Common myeloid progenitor, CD34-positive (primary cell): ENCODE measurements at regions not wholly inside any gene's neighbourhood (a gene's known extent, or its start where the extent isn't known, plus 50 kb on each side); places are given as distances from the start of the nearest gene placed in this dataset.
"Not testable (repeated sequence)": the region's sequence is repeated elsewhere in the genome, so short reads cannot be mapped to it uniquely, and the experiment has no call there.

Source experiments
- CTCF ChIA-PET: fragments of 350-600 bp; sonication (Branson Sonifier 250); formaldehyde crosslinking; loops from one replicate; lab custom pipeline; 2021; ENCODE audit warnings: antibody characterized with exemption; lab: Charles Lee
- POLR2A ChIA-PET: fragments of 350-600 bp; sonication (Branson Sonifier 250); formaldehyde crosslinking; loops from one replicate; lab custom pipeline; 2021; ENCODE audit warnings: antibody characterized with exemption; lab: Charles Lee
- DNase-seq, 3 donors: peaks; one replicate each; pipeline versions ENCODE4 v3.0.0 to v3.0.0-alpha.2; 2013
- H3K27ac ChIP-seq, 2 experiments: 1 replicate in 1 of 2; 2 replicates in 1 of 2; pipeline ENCODE4 v1.7.0; 2013; ENCODE audit warnings: inconsistent platforms in 2 of 2, low read length in 2 of 2, mild to moderate bottlenecking in 2 of 2, low read depth in 1 of 2, moderate library complexity in 1 of 2; ENCODE audit not compliant: severe bottlenecking in 2 of 2, insufficient read depth in 1 of 2, poor library complexity in 1 of 2
- H3K27me3 ChIP-seq, 5 experiments: replicated peaks in 2 of 5; 1 replicate in 3 of 5; 2 replicates in 2 of 5; pipeline versions ENCODE4 v1.6.1 to v1.7.0; 2013; ENCODE audit warnings: low read length in 4 of 5, mild to moderate bottlenecking in 2 of 5, moderate library complexity in 2 of 5, inconsistent platforms in 1 of 5; ENCODE audit not compliant: insufficient read depth in 5 of 5, control insufficient read depth in 4 of 5
- H3K36me3 ChIP-seq, 4 experiments: 1 replicate in 2 of 4; 2 replicates in 2 of 4; pipeline versions ENCODE4 v1.6.1 to v1.7.0; 2013; ENCODE audit warnings: low read length in 3 of 4, control low read depth in 1 of 4, mild to moderate bottlenecking in 1 of 4; ENCODE audit not compliant: control insufficient read depth in 4 of 4, insufficient read depth in 4 of 4
- H3K4me1 ChIP-seq, 4 experiments: 1 replicate in 3 of 4; 2 replicates in 1 of 4; pipeline versions ENCODE4 v1.6.1 to v1.7.1; 2013; ENCODE audit warnings: low read length in 3 of 4, mild to moderate bottlenecking in 3 of 4, control low read depth in 1 of 4, inconsistent platforms in 1 of 4, moderate library complexity in 1 of 4; ENCODE audit not compliant: control insufficient read depth in 4 of 4, insufficient read depth in 4 of 4; ENCODE audit errors: control extremely low read depth in 1 of 4
- H3K4me3 ChIP-seq, 7 experiments: 1 replicate in 4 of 7; 2 replicates in 3 of 7; pipeline versions ENCODE4 v1.5.1 to v1.7.0; 2013; ENCODE audit warnings: mild to moderate bottlenecking in 7 of 7, low read length in 6 of 7, moderate library complexity in 6 of 7, inconsistent platforms in 2 of 7, low read depth in 2 of 7, control low read depth in 1 of 7; ENCODE audit not compliant: insufficient read depth in 4 of 7, control insufficient read depth in 1 of 7; ENCODE audit errors: extremely low read depth in 1 of 7
- H3K9me3 ChIP-seq, 5 experiments: 1 replicate in 4 of 5; 2 replicates in 1 of 5; pipeline versions ENCODE4 v1.6.1 to v1.7.1; 2013; ENCODE audit warnings: low read length in 4 of 5, mild to moderate bottlenecking in 2 of 5, inconsistent platforms in 1 of 5, low read depth in 1 of 5, moderate library complexity in 1 of 5; ENCODE audit not compliant: control insufficient read depth in 4 of 5, insufficient read depth in 2 of 5; ENCODE audit errors: control extremely low read depth in 1 of 5
- WGBS: methylation state at CpG from one replicate; pipeline ENCODE4 v1.1.5; 2013; ENCODE audit not compliant: insufficient coverage; 5-methylcytosine and 5-hydroxymethylcytosine counted together

GRCh38 chr12:90663949-90664348 is 291.0 kb downstream of the CCER1 start:
- H3K9me3 ChIP-seq, H3K36me3 ChIP-seq, H3K27ac ChIP-seq, DNase-seq, H3K27me3 ChIP-seq, H3K4me3 ChIP-seq, CTCF ChIA-PET, H3K4me1 ChIP-seq, POLR2A ChIA-PET: not testable (repeated sequence)
- no CpG with 5 or more reads among the region's 7 CpGs for WGBS

DNA sequence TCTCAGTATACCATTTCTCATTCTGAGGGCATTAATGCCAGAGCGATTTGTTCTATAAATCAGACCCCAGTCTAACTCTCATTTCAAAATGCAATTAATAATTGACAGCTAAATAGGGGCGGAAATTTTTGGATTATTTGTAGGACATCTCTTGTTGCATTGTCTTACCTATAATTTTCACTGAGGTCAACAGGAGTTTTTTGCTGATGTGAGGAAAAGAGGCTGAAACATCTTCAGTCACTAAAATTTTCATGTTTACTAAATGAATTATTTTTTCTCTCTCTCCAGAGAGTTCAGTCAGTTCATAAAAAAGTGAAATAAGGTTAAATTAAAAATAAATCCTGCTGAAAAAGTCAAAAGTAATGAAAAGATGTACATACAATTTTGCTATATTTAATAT is 295.9 kb downstream of the CCER1 start:
- WGBS = no CpG with 5 or more reads among the region's 2 CpGs
- H3K27ac ChIP-seq = no peak overlapping the region
- ChIA-PET POLR2A (no interaction called here), CTCF (no interaction called here)
- no peaks in the 10 kb centered on the region for H3K36me3 ChIP-seq
- H3K27me3 ChIP-seq = no peaks in the 10 kb centered on the region
- no peaks in the 10 kb centered on the region for H3K9me3 ChIP-seq
- H3K4me3 ChIP-seq = no peak overlapping the region
- DNase-seq = no peak
- H3K4me1 ChIP-seq = no peaks in the 10 kb centered on the region

- Histone ChIP-seq H3K4me3 (no peak overlapping the region), H3K36me3 (no peaks in the 10 kb centered on the region), H3K27ac (no peak overlapping the region), H3K4me1 (no peaks in the 10 kb centered on the region), H3K9me3 (no peaks in the 10 kb centered on the region), H3K27me3 (no peaks in the 10 kb centered on the region)
- ChIA-PET POLR2A (no interaction called here), CTCF (no interaction called here)
- no peak for DNase-seq
- 93% methylated on average over 2 of the region's 2 CpGs for WGBS
Observed at GRCh38 chr12:90653040-90653439, 301.9 kb downstream of the CCER1 start.

GRCh38 chr12:90652280-90652679 is 302.7 kb downstream of the CCER1 start:
- WGBS = 50% methylated on average over 1 of the region's 2 CpGs
- Histone ChIP-seq H3K4me3 (no peak overlapping the region), H3K36me3 (no peaks in the 10 kb centered on the region), H3K4me1 (no peaks in the 10 kb centered on the region), H3K9me3 (no peaks in the 10 kb centered on the region), H3K27me3 (no peaks in the 10 kb centered on the region), H3K27ac (no peak overlapping the region)
- DNase-seq = no peak
- CTCF ChIA-PET = no interaction called here
- POLR2A ChIA-PET = no interaction called here

- Histone ChIP-seq H3K4me3 (no peak overlapping the region), H3K36me3 (no peaks in the 10 kb centered on the region), H3K27ac (no peak overlapping the region), H3K9me3 (no peaks in the 10 kb centered on the region), H3K4me1 (no peaks in the 10 kb centered on the region), H3K27me3 (no peaks in the 10 kb centered on the region)
- ChIA-PET CTCF (interaction anchor here (1.1 kb wide), 1 partner anchor 20 kb away, joined by 3 read pairs; no protein-coding TSS in a partner anchor), POLR2A (no interaction called here)
- no peak for DNase-seq
- no CpG with 5 or more reads among the region's 1 CpG for WGBS
Observed at GRCh38 chr12:90645181-90645580, 309.8 kb downstream of the CCER1 start.

DNA sequence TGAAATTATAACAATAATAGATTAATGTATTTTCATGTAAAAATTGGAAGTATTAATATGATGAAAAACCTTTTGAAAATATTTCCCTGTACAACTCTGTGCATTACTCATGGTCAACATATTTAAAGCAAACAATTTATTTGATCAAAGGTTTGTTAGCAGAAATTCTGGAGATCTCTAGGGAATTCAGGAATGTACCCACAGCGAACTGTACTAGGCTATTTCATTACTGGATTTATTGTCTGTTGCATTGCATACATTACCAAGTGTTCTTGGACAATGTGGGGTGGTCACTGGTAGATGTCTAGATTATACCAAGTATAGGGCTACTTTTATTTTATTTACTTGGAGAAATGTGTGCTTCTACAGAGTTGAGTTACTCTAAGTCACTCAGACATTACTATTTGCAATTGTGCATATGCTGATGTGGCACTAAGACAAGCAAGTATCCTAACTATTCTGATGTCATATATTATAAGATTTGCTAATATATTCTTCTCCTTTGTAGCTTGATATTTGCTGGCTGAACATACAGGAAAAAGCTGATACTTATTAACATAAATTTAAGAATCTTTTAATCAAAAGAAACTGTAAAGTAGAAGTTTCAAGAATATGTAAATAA is 323.3 kb downstream of the CCER1 start:
- no peaks in the 10 kb centered on the region for H3K4me1 ChIP-seq
- H3K27me3 ChIP-seq = no peaks in the 10 kb centered on the region
- no peak overlapping the region for H3K4me3 ChIP-seq
- ChIA-PET CTCF (no interaction called here), POLR2A (no interaction called here)
- H3K36me3 ChIP-seq = no peaks in the 10 kb centered on the region
- no peak overlapping the region for H3K27ac ChIP-seq
- 0% methylated on average over 1 of the region's 1 CpG for WGBS
- no peaks in the 10 kb centered on the region for H3K9me3 ChIP-seq
- no peak for DNase-seq

DNA sequence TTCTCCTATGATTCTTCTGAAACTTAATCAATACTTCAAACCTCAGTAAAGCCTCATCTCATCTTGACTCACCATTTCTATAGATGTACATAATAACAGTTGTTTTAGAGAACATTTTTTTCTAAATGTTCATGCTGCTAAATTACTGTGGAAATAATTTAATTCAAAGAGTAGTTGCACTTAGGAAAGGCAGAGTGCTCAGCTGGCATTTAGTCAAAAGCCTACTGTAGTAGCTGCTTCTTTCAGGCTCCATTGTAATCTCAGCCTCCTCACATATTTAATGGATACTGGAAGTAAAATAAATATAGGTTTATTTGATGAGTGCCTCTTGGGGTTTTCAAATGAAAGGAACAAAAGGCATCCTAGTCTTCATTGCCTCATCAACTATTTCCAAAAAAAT is 325.0 kb downstream of the CCER1 start:
- ChIA-PET POLR2A (no interaction called here), CTCF (no interaction called here)
- no peaks in the 10 kb centered on the region for H3K27me3 ChIP-seq
- no peak overlapping the region for H3K27ac ChIP-seq
- no peak for DNase-seq
- no peaks in the 10 kb centered on the region for H3K36me3 ChIP-seq
- no peaks in the 10 kb centered on the region for H3K9me3 ChIP-seq
- H3K4me1 ChIP-seq = no peaks in the 10 kb centered on the region
- no peak overlapping the region for H3K4me3 ChIP-seq
